Endodermal cell (in vitro differentiated cells): ENCODE measurements at regions not wholly inside any gene's neighbourhood (a gene's known extent, or its start where the extent isn't known, plus 50 kb on each side); places are given as distances from the start of the nearest gene placed in this dataset.

ENCODE experiments used
- DNase-seq: peaks from one replicate; pipeline ENCODE4 v3.0.0-alpha.2; 2017
- H3K27ac ChIP-seq: 2 replicates; pipeline ENCODE4 v1.5.1; 2013; ENCODE audit warnings: mild to moderate bottlenecking, low read depth, low read length, moderate library complexity
- H3K27me3 ChIP-seq: 2 replicates; pipeline ENCODE4 v1.6.1; 2013; ENCODE audit warnings: mild to moderate bottlenecking, low read length, moderate library complexity; ENCODE audit not compliant: insufficient read depth, control insufficient read depth, poor library complexity, severe bottlenecking
- H3K36me3 ChIP-seq: 2 replicates; pipeline ENCODE4 v1.7.0; 2013; ENCODE audit warnings: mild to moderate bottlenecking, low read length, moderate library complexity; ENCODE audit not compliant: control insufficient read depth, insufficient read depth
- H3K4me1 ChIP-seq: one replicate; pipeline ENCODE4 v1.7.0; 2013; ENCODE audit warnings: low read length; ENCODE audit not compliant: control insufficient read depth, insufficient read depth
- H3K4me3 ChIP-seq: 2 replicates; pipeline ENCODE4 v1.5.1; 2013; ENCODE audit warnings: mild to moderate bottlenecking, low read length, moderate library complexity
- H3K9ac ChIP-seq: 2 replicates; pipeline ENCODE4 v1.6.1; 2013; ENCODE audit warnings: mild to moderate bottlenecking, low read length, moderate library complexity; ENCODE audit not compliant: poor library complexity, severe bottlenecking; ENCODE audit errors: extremely low read depth
- H3K9me3 ChIP-seq: 2 replicates; pipeline ENCODE4 v1.6.1; 2013; ENCODE audit warnings: mild to moderate bottlenecking, low read length, moderate library complexity; ENCODE audit not compliant: control insufficient read depth
- H3K27ac Mint-ChIP-seq: 2 replicates; pipeline ENCODE4 v1.8.0; 2020; ENCODE audit warnings: mixed read lengths
- H3K27me3 Mint-ChIP-seq: 2 replicates; pipeline ENCODE4 v1.8.0; 2021; ENCODE audit warnings: mild to moderate bottlenecking, mixed read lengths; ENCODE audit not compliant: insufficient read depth
- H3K36me3 Mint-ChIP-seq: 2 replicates; pipeline ENCODE4 v1.8.0; 2020; ENCODE audit warnings: low read depth, mixed read lengths
- H3K4me1 Mint-ChIP-seq: 2 replicates; pipeline ENCODE4 v1.8.0; 2020; ENCODE audit warnings: mixed read lengths
- H3K4me3 Mint-ChIP-seq: 2 replicates; pipeline ENCODE4 v1.8.0; 2020; ENCODE audit warnings: mild to moderate bottlenecking, moderate library complexity, mixed read lengths
- H3K9me3 Mint-ChIP-seq: 2 replicates; pipeline ENCODE4 v1.8.0; 2020; ENCODE audit warnings: mild to moderate bottlenecking, mixed read lengths
- CTCF ChIP-seq: fragments of 200-600 bp; sonication (generic); conservative IDR thresholded peaks from 2 replicates; pipeline ENCODE4 v1.5.0; 2021; ENCODE audit warnings: antibody characterized with exemption, mild to moderate bottlenecking
- WGBS, 2 experiments: methylation state at CpG; one replicate each; pipeline versions ENCODE4 v1.1.5 to v1.1.7; 2013; ENCODE audit warnings: missing lambda C conversion rate in 2 of 2, mixed read lengths in 1 of 2; ENCODE audit not compliant: insufficient coverage in 1 of 2, insufficient read length in 1 of 2; 5-methylcytosine and 5-hydroxymethylcytosine counted together

- no peak for TF ChIP-seq CTCF
- Histone ChIP-seq H3K36me3 (no peaks in the 10 kb centered on the region), H3K27ac (no peak overlapping the region), H3K27me3 (no peaks in the 10 kb centered on the region), H3K9me3 (no peaks in the 10 kb centered on the region), H3K9ac (no peak overlapping the region), H3K4me1 (no peaks in the 10 kb centered on the region), H3K4me3 (no peak overlapping the region)
- Mint-ChIP-seq H3K4me1 (no peaks in the 10 kb centered on the region), H3K36me3 (no peaks in the 10 kb centered on the region), H3K4me3 (no peak overlapping the region), H3K27me3 (no peaks in the 10 kb centered on the region), H3K9me3 (peaks cover 4% of the 10 kb centered on the region), H3K27ac (no peak overlapping the region)
- no peak for DNase-seq
- 98 to 100% methylated on average over 2 to 3 of the region's 3 CpGs for WGBS, 2 experiments
Measured at GRCh38 chr9:91132576-91133073, 229.1 kb downstream of the AUH start.

GRCh38 chr9:91134608-91135007 lies 227.1 kb downstream of the AUH start:
- 95 to 100% methylated on average over 2 of the region's 2 CpGs for WGBS, 2 experiments

DNA sequence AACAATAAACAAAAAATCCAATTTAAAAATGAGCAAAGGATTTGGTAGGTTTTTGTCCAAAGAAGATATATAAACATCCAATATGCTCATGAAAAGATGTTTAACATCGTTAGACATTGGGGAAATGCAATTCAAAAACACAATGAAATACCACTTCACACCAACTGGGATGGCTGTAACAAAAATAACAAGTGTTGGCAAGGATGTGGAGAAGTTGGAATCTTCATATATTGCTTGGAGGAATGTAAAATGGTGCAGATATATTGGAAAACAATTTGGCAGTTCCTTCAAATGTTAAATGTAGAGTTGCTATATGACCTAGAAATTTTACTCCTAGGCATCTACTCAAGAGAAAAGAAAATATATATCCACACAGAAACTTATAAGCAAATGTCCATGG lies 224.3 kb downstream of the AUH start:
- no peak overlapping the region for H3K27ac ChIP-seq
- H3K4me1 ChIP-seq = no peaks in the 10 kb centered on the region
- H3K4me3 Mint-ChIP-seq = no peak overlapping the region
- H3K9me3 Mint-ChIP-seq = peaks cover 4% of the 10 kb centered on the region
- H3K36me3 Mint-ChIP-seq = no peaks in the 10 kb centered on the region
- H3K9me3 ChIP-seq = no peaks in the 10 kb centered on the region
- H3K27ac Mint-ChIP-seq = no peak overlapping the region
- H3K4me3 ChIP-seq = no peak overlapping the region
- no peak overlapping the region for H3K9ac ChIP-seq
- DNase-seq = no peak
- WGBS, 2 experiments = no CpG with 5 or more reads among the region's 1 CpG
- no peak for TF ChIP-seq CTCF
- no peaks in the 10 kb centered on the region for H3K27me3 ChIP-seq
- peaks cover 5% of the 10 kb centered on the region for H3K4me1 Mint-ChIP-seq
- H3K36me3 ChIP-seq = no peaks in the 10 kb centered on the region
- H3K27me3 Mint-ChIP-seq = no peaks in the 10 kb centered on the region

More at GRCh38 chr9:91134608-91135007, 227.1 kb downstream of the AUH start:
- no peaks in the 10 kb centered on the region for H3K36me3 ChIP-seq
- H3K4me1 Mint-ChIP-seq = no peaks in the 10 kb centered on the region
- H3K27me3 Mint-ChIP-seq = no peaks in the 10 kb centered on the region
- H3K27me3 ChIP-seq = no peaks in the 10 kb centered on the region
- H3K27ac ChIP-seq = no peak overlapping the region
- DNase-seq = no peak
- H3K9ac ChIP-seq = no peak overlapping the region
- H3K4me3 ChIP-seq = no peak overlapping the region
- no peaks in the 10 kb centered on the region for H3K9me3 ChIP-seq
- no peak for TF ChIP-seq CTCF
- peaks cover 4% of the 10 kb centered on the region for H3K9me3 Mint-ChIP-seq
- H3K36me3 Mint-ChIP-seq = no peaks in the 10 kb centered on the region
- no peaks in the 10 kb centered on the region for H3K4me1 ChIP-seq
- no peak overlapping the region for H3K27ac Mint-ChIP-seq
- no peak overlapping the region for H3K4me3 Mint-ChIP-seq
